ENCODE measurements at regions not wholly inside any gene's neighbourhood (a gene's known extent, or its start where the extent isn't known, plus 50 kb on each side); places are given as distances from the start of the nearest gene placed in this dataset.

- H3K27me3 Mint-ChIP-seq (ENCODE audit: low read depth) = peaks cover 8% of the 10 kb centered on the region
Measured at GRCh38 chr7:47221826-47222225, 360.1 kb downstream of the TNS3 start.

GRCh38 chr7:47218378-47219176 lies 363.3 kb downstream of the TNS3 start:
- Mint-ChIP-seq H3K36me3 (ENCODE audit: low read depth) (no peaks in the 10 kb centered on the region), H3K4me3 (no peak overlapping the region), H3K9me3 (no peaks in the 10 kb centered on the region), H3K27ac (no peak overlapping the region), H3K4me1 (peaks cover 18% of the 10 kb centered on the region), H3K27me3 (ENCODE audit: low read depth) (peaks cover 13% of the 10 kb centered on the region)
- no peak for TF ChIP-seq CTCF (IDR thresholded peaks at IDR 0.05; ENCODE audit: unreplicated experiment in 3 of 3)

More at GRCh38 chr7:47221826-47222225, 360.1 kb downstream of the TNS3 start:
- Mint-ChIP-seq H3K9me3 (peaks cover 3% of the 10 kb centered on the region), H3K36me3 (ENCODE audit: low read depth) (no peaks in the 10 kb centered on the region), H3K27ac (no peak overlapping the region), H3K4me3 (no peak overlapping the region), H3K4me1 (peaks cover under 1% of the 10 kb centered on the region)
- TF ChIP-seq CTCF (IDR thresholded peaks at IDR 0.05; ENCODE audit: unreplicated experiment in 3 of 3) = no peak

DNA sequence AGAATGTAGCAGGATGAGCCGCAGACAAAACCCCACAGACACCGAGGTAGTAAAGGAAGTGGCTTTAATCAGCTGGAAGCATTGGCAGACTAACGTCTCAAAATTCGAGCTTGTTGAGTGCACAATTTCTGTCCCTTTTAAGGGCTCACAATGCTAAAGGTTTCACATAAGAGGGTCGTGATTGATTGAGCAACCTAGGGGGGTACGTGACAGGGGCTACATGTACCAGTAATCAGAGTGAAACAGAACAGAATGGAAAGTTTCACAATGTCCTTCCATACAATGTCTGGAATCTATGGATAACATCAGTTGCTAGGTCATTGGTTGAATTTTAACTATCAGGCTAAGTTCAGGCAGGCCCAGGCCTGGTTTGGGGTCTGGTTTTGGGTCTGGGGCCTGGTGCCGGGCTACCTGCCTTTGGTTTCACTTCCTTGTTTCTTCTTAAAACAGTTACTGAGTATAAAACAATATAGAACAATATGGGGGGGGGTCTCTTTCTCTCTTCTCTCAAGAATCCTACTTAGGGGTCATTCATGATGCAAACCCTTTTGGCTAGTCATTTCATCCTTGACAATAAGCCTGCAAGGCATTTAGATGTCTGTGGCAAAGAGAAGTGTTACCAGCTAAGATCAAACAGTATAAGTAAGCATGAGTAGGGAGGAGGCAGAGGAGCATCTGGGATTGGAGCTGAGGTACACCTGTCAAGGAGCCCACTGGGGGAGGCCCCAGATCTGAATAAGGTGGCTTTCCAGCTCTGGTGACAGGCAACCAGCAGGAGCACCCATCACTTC lies 364.1 kb downstream of the TNS3 start:
- peaks cover 18% of the 10 kb centered on the region for H3K4me1 Mint-ChIP-seq
- peaks cover 13% of the 10 kb centered on the region for H3K27me3 Mint-ChIP-seq (ENCODE audit: low read depth)
- H3K27ac Mint-ChIP-seq = no peak overlapping the region
- no peak for TF ChIP-seq CTCF (IDR thresholded peaks at IDR 0.05; ENCODE audit: unreplicated experiment in 3 of 3)
- H3K36me3 Mint-ChIP-seq (ENCODE audit: low read depth) = no peaks in the 10 kb centered on the region
- no peaks in the 10 kb centered on the region for H3K9me3 Mint-ChIP-seq
- no peak overlapping the region for H3K4me3 Mint-ChIP-seq

DNA sequence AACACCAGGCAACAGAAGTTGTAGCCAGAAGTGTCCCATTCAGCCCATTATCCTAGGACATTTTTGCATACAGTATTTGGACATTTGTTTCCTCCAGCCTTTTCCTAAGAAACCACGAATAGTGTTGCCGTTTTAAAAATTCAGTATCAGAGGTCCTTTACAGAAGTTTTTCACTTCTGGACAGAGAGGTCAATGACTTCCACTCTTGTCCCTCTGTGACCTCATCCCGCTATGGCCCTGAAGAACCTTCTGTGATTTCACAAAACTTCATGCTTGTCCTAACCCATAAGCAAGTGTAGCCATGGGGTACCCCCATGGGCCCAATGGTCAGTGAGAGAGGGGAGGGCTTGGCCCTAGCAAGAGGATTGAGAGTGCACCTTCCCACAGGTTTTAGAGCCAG lies 364.8 kb downstream of the TNS3 start:
- Mint-ChIP-seq H3K4me1 (peaks cover 21% of the 10 kb centered on the region), H3K27ac (no peak overlapping the region), H3K36me3 (ENCODE audit: low read depth) (no peaks in the 10 kb centered on the region), H3K9me3 (no peaks in the 10 kb centered on the region), H3K4me3 (no peak overlapping the region), H3K27me3 (ENCODE audit: low read depth) (peaks cover 13% of the 10 kb centered on the region)
- TF ChIP-seq CTCF (IDR thresholded peaks at IDR 0.05; ENCODE audit: unreplicated experiment in 3 of 3) = no peak

GRCh38 chr7:47216439-47216838 lies 365.5 kb downstream of the TNS3 start:
- H3K4me1 Mint-ChIP-seq = peaks cover 28% of the 10 kb centered on the region
- H3K4me3 Mint-ChIP-seq = peak overlapping the region in 1 of 3 experiments; percentile 1
- H3K27me3 Mint-ChIP-seq (ENCODE audit: low read depth) = peaks cover 13% of the 10 kb centered on the region

More at GRCh38 chr7:47216439-47216838, 365.5 kb downstream of the TNS3 start:
- H3K27ac Mint-ChIP-seq = peak overlapping the region in 2 of 3 experiments; percentile 8 to 69
- no peaks in the 10 kb centered on the region for H3K36me3 Mint-ChIP-seq (ENCODE audit: low read depth)
- no peaks in the 10 kb centered on the region for H3K9me3 Mint-ChIP-seq
- TF ChIP-seq CTCF (IDR thresholded peaks at IDR 0.05; ENCODE audit: unreplicated experiment in 3 of 3) = no peak

Data from nephron (organoid).